WTC11 (cell line): ENCODE measurements at regions not wholly inside any gene's neighbourhood (a gene's known extent, or its start where the extent isn't known, plus 50 kb on each side); places are given as distances from the start of the nearest gene placed in this dataset.

ENCODE experiments used
- ATAC-seq: fragments of 200-7000 bp; cut with Tn5 transposase; 2 replicates; pipeline ENCODE4 v1.10.0; 2021; ENCODE audit warnings: mild to moderate bottlenecking, moderate library complexity
- CTCF ChIA-PET: fragments of 300-600 bp; sonication (Branson Sonifier 250); formaldehyde crosslinking; loops from one replicate; lab custom pipeline; 2021; ENCODE audit warnings: antibody characterized with exemption; lab: Charles Lee
- POLR2A ChIA-PET: fragments of 350-600 bp; sonication (Branson Sonifier 250); formaldehyde crosslinking; loops from one replicate; lab custom pipeline; 2021; ENCODE audit warnings: antibody characterized with exemption; lab: Charles Lee
- DNase-seq: peaks from one replicate; pipeline ENCODE4 v3.0.0; 2021; ENCODE audit warnings: low spot score
- H3K27ac Mint-ChIP-seq: 2 replicates; pipeline ENCODE4 v1.8.0; 2021; ENCODE audit warnings: mixed read lengths
- H3K27me3 Mint-ChIP-seq: 2 replicates; pipeline ENCODE4 v1.8.0; 2021; ENCODE audit warnings: low read depth, mild to moderate bottlenecking, moderate library complexity, mixed read lengths
- H3K36me3 Mint-ChIP-seq: 2 replicates; pipeline ENCODE4 v1.8.0; 2021; ENCODE audit warnings: mixed read lengths
- H3K4me1 Mint-ChIP-seq: 2 replicates; pipeline ENCODE4 v1.8.0; 2022; ENCODE audit warnings: mixed read lengths
- H3K4me3 Mint-ChIP-seq: 2 replicates; pipeline ENCODE4 v1.8.0; 2021; ENCODE audit warnings: mild to moderate bottlenecking, moderate library complexity, mixed read lengths
- H3K9me3 Mint-ChIP-seq: 2 replicates; pipeline ENCODE4 v1.8.0; 2021; ENCODE audit warnings: mixed read lengths
- CBFB ChIP-seq: sonication (generic); formaldehyde crosslinking; IDR thresholded peaks from 2 replicates; pipeline ENCODE4 v1.8.1; 2022; ENCODE audit warnings: mild to moderate bottlenecking, low read depth, missing genetic modification reagents
- CDX4 ChIP-seq: fragments of 250-450 bp; sonication (Bioruptor Pico); IDR thresholded peaks from 2 replicates; pipeline ENCODE4 v1.9.0; 2021; ENCODE audit warnings: moderate library complexity, mild to moderate bottlenecking, inconsistent platforms, borderline replicate concordance
- FOXP1 ChIP-seq: sonication (generic); formaldehyde crosslinking; IDR thresholded peaks from 2 replicates; pipeline ENCODE4 v1.8.0; 2022; ENCODE audit warnings: missing genetic modification reagents, mild to moderate bottlenecking, moderate library complexity, borderline replicate concordance
- GABPB1 ChIP-seq: sonication (generic); formaldehyde crosslinking; IDR thresholded peaks from 2 replicates; pipeline ENCODE4 v1.8.1; 2023; ENCODE audit warnings: mild to moderate bottlenecking, missing genetic modification reagents
- KAT7 ChIP-seq: sonication (generic); formaldehyde crosslinking; IDR thresholded peaks from 2 replicates; pipeline ENCODE4 v1.8.1; 2023; ENCODE audit warnings: missing genetic modification reagents, mild to moderate bottlenecking, borderline replicate concordance
- NFE2L1 ChIP-seq: sonication (generic); formaldehyde crosslinking; IDR thresholded peaks from 2 replicates; pipeline ENCODE4 v1.8.1; 2023; ENCODE audit warnings: missing genetic modification reagents
- PRRX2 ChIP-seq: fragments of 250-450 bp; sonication (Bioruptor Pico); IDR thresholded peaks from 2 replicates; pipeline ENCODE4 v1.8.0; 2021; ENCODE audit warnings: mild to moderate bottlenecking
- RELA ChIP-seq: sonication (generic); formaldehyde crosslinking; IDR thresholded peaks from 2 replicates; pipeline ENCODE4 v1.8.1; 2022; ENCODE audit warnings: missing genetic modification reagents, mild to moderate bottlenecking, borderline replicate concordance
- RORB ChIP-seq: fragments of 250-450 bp; sonication (Bioruptor Pico); IDR thresholded peaks from 2 replicates; pipeline ENCODE4 v1.9.0; 2021; ENCODE audit warnings: mild to moderate bottlenecking
- TEAD4 ChIP-seq: sonication (generic); formaldehyde crosslinking; IDR thresholded peaks from 2 replicates; pipeline ENCODE4 v1.8.0; 2022; ENCODE audit warnings: mild to moderate bottlenecking, missing genetic modification reagents
- ZNF219 ChIP-seq: sonication (generic); formaldehyde crosslinking; IDR thresholded peaks from 2 replicates; pipeline ENCODE4 v1.8.0; 2023; ENCODE audit warnings: missing genetic modification reagents, mild to moderate bottlenecking, borderline replicate concordance
- ZNF263 ChIP-seq: sonication (generic); formaldehyde crosslinking; IDR thresholded peaks from 2 replicates; pipeline ENCODE4 v1.8.1; 2022; ENCODE audit warnings: low read depth, mild to moderate bottlenecking, moderate library complexity, missing genetic modification reagents
- ZNF423 ChIP-seq: fragments of 250-450 bp; sonication (Bioruptor Pico); IDR thresholded peaks from 2 replicates; pipeline ENCODE4 v2.1.2; 2022; ENCODE audit warnings: mild to moderate bottlenecking, moderate library complexity
- TF ChIP-seq, protein P1 (sequence below): sonication (generic); formaldehyde crosslinking; IDR thresholded peaks from 2 replicates; pipeline ENCODE4 v1.8.1; 2022; ENCODE audit warnings: low read depth, mild to moderate bottlenecking, moderate library complexity, missing genetic modification reagents, borderline replicate concordance
- TF ChIP-seq, protein P2 (sequence below): sonication (generic); formaldehyde crosslinking; IDR thresholded peaks from 2 replicates; pipeline ENCODE4 v1.8.1; 2022; ENCODE audit warnings: mild to moderate bottlenecking, moderate library complexity, missing genetic modification reagents
- TF ChIP-seq, protein P3 (sequence below): sonication (generic); formaldehyde crosslinking; IDR thresholded peaks from 2 replicates; pipeline ENCODE4 v1.8.0; 2022; ENCODE audit warnings: mild to moderate bottlenecking, missing genetic modification reagents

GRCh38 chr9:91067306-91067860, 265.8 kb downstream of the SYK start:
- CTCF ChIA-PET = interaction anchor here (1.9 kb wide), 1 partner anchor 152 kb away, joined by 6 read pairs; no protein-coding TSS in a partner anchor
- TF ChIP-seq ZNF263 (CRISPR knock-in tag) (no peak), ZNF423 (CRISPR knock-in tag) (no peak), ZNF219 (CRISPR knock-in tag) (no peak), FOXP1 (CRISPR knock-in tag) (no peak), NFE2L1 (CRISPR knock-in tag) (no peak), RELA (CRISPR knock-in tag) (no peak), KAT7 (CRISPR knock-in tag) (no peak)
- TF ChIP-seq, protein P1, sequence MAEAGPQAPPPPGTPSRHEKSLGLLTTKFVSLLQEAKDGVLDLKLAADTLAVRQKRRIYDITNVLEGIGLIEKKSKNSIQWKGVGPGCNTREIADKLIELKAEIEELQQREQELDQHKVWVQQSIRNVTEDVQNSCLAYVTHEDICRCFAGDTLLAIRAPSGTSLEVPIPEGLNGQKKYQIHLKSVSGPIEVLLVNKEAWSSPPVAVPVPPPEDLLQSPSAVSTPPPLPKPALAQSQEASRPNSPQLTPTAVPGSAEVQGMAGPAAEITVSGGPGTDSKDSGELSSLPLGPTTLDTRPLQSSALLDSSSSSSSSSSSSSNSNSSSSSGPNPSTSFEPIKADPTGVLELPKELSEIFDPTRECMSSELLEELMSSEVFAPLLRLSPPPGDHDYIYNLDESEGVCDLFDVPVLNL (CRISPR knock-in tag) = no peak
- TF ChIP-seq, protein P2, sequence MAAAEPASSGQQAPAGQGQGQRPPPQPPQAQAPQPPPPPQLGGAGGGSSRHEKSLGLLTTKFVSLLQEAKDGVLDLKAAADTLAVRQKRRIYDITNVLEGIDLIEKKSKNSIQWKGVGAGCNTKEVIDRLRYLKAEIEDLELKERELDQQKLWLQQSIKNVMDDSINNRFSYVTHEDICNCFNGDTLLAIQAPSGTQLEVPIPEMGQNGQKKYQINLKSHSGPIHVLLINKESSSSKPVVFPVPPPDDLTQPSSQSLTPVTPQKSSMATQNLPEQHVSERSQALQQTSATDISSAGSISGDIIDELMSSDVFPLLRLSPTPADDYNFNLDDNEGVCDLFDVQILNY (CRISPR knock-in tag) = no peak
- Mint-ChIP-seq H3K4me3 (no peak overlapping the region), H3K9me3 (peaks cover 14% of the 10 kb centered on the region), H3K4me1 (peaks cover 7% of the 10 kb centered on the region), H3K36me3 (peaks cover 4% of the 10 kb centered on the region; the same call in 1 of the 2 replicates), H3K27me3 (no peaks in the 10 kb centered on the region), H3K27ac (no peak overlapping the region)
- ATAC-seq (no peak), DNase-seq (no peak)
- POLR2A ChIA-PET = no interaction called here

GRCh38 chr9:91071184-91071990, 269.8 kb downstream of the SYK start:
- ChIA-PET CTCF (interaction anchor here (0.9 to 1.6 kb wide), 3 partner anchors 9 to 156 kb away, joined by 4 read pairs; no protein-coding TSS in a partner anchor), POLR2A (no interaction called here)
- Mint-ChIP-seq H3K27me3 (no peaks in the 10 kb centered on the region), H3K4me1 (peaks cover 8% of the 10 kb centered on the region; the same call in 1 of the 2 replicates), H3K4me3 (no peak overlapping the region), H3K27ac (no peak overlapping the region), H3K9me3 (peaks cover 8% of the 10 kb centered on the region; the same call in 1 of the 2 replicates), H3K36me3 (no peaks in the 10 kb centered on the region)
- no peak; the same call in 1 of the 2 replicates for ATAC-seq
- TF ChIP-seq CBFB (no peak), CDX4 (CRISPR knock-in tag) (no peak), TEAD4 (CRISPR knock-in tag) (no peak), GABPB1 (no peak), PRRX2 (CRISPR knock-in tag) (no peak), RORB (no peak)
- TF ChIP-seq, protein P2 (CRISPR knock-in tag) = no peak
- TF ChIP-seq, protein P3, sequence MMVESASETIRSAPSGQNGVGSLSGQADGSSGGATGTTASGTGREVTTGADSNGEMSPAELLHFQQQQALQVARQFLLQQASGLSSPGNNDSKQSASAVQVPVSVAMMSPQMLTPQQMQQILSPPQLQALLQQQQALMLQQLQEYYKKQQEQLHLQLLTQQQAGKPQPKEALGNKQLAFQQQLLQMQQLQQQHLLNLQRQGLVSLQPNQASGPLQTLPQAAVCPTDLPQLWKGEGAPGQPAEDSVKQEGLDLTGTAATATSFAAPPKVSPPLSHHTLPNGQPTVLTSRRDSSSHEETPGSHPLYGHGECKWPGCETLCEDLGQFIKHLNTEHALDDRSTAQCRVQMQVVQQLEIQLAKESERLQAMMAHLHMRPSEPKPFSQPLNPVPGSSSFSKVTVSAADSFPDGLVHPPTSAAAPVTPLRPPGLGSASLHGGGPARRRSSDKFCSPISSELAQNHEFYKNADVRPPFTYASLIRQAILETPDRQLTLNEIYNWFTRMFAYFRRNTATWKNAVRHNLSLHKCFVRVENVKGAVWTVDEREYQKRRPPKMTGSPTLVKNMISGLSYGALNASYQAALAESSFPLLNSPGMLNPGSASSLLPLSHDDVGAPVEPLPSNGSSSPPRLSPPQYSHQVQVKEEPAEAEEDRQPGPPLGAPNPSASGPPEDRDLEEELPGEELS (CRISPR knock-in tag) = no peak
- DNase-seq = no peak
